ENCODE measurements at regions not wholly inside any gene's neighbourhood (a gene's known extent, or its start where the extent isn't known, plus 50 kb on each side); places are given as distances from the start of the nearest gene placed in this dataset.

GRCh38 chr4:41883988-41884734, 51.1 kb upstream of the TMEM33 start:
- intact Hi-C loops (cut with DNase I, micrococcal nuclease): loop anchor here (5.0 to 10.0 kb wide), 2 partner anchors 192 to 599 kb away; no protein-coding TSS in a partner anchor
- Histone ChIP-seq H3K36me3 (ENCODE audit: low read depth) (no peaks in the 10 kb centered on the region), H3K4me1 (ENCODE audit: low read depth) (peaks cover 7% of the 10 kb centered on the region), H3K9me3 (no peaks in the 10 kb centered on the region), H3K4me3 (no peak overlapping the region)
- no peak for TF ChIP-seq CTCF (IDR thresholded peaks at IDR 0.05)
- DNase-seq (no peak), ATAC-seq (no peak)

- DNase-seq: peak in 2 of 3 donors; percentile 54 to 59
- intact Hi-C loops (cut with DNase I, micrococcal nuclease): loop anchor here (5.0 to 10.0 kb wide), 2 partner anchors 190 to 598 kb away; no protein-coding TSS in a partner anchor
Measured at GRCh38 chr4:41882625-41883347, 52.4 kb upstream of the TMEM33 start.

GRCh38 chr4:41881981-41882624, 53.1 kb upstream of the TMEM33 start:
- no peak for DNase-seq

More at GRCh38 chr4:41882625-41883347, 52.4 kb upstream of the TMEM33 start:
- H3K4me3 ChIP-seq: no peak overlapping the region
- no peaks in the 10 kb centered on the region for H3K36me3 ChIP-seq (ENCODE audit: low read depth)
- ATAC-seq: peak; percentile 80
- peaks cover 7% of the 10 kb centered on the region for H3K4me1 ChIP-seq (ENCODE audit: low read depth)
- H3K9me3 ChIP-seq: no peaks in the 10 kb centered on the region
- peak; percentile 83 for TF ChIP-seq CTCF (IDR thresholded peaks at IDR 0.05)

GRCh38 chr4:41880840-41881831, 54.1 kb upstream of the TMEM33 start:
- peaks cover 7% of the 10 kb centered on the region for H3K4me1 ChIP-seq (ENCODE audit: low read depth)
- no peak for TF ChIP-seq CTCF (IDR thresholded peaks at IDR 0.05)
- DNase-seq: no peak
- no peak for ATAC-seq
- H3K9me3 ChIP-seq: no peaks in the 10 kb centered on the region
- H3K36me3 ChIP-seq (ENCODE audit: low read depth): no peaks in the 10 kb centered on the region
- intact Hi-C loops (cut with DNase I, micrococcal nuclease): loop anchor here (5.0 to 10.0 kb wide), 2 partner anchors 189 to 596 kb away; no protein-coding TSS in a partner anchor
- no peak overlapping the region for H3K4me3 ChIP-seq

More at GRCh38 chr4:41881981-41882624, 53.1 kb upstream of the TMEM33 start:
- no peak overlapping the region for H3K4me3 ChIP-seq
- intact Hi-C loops (cut with DNase I, micrococcal nuclease): loop anchor here (5.0 to 10.0 kb wide), 2 partner anchors 190 to 597 kb away; no protein-coding TSS in a partner anchor
- H3K36me3 ChIP-seq (ENCODE audit: low read depth): no peaks in the 10 kb centered on the region
- H3K9me3 ChIP-seq: no peaks in the 10 kb centered on the region
- ATAC-seq: no peak
- no peak for TF ChIP-seq CTCF (IDR thresholded peaks at IDR 0.05)
- peaks cover 7% of the 10 kb centered on the region for H3K4me1 ChIP-seq (ENCODE audit: low read depth)
